Heart right ventricle (tissue), 16 donors: ENCODE measurements at regions not wholly inside any gene's neighbourhood (a gene's known extent, or its start where the extent isn't known, plus 50 kb on each side); places are given as distances from the start of the nearest gene placed in this dataset.
A peak's percentile ranks its signal among the peaks of the same experiment; 100 is the strongest.

Source experiments
- ATAC-seq, 8 donors: fragments of 200-7000 bp; cut with Tn5 transposase; one replicate each; pipeline ENCODE4 v1.9.1; 2020; ENCODE audit warnings: mild to moderate bottlenecking in 8 of 8, moderate library complexity in 8 of 8, moderate number of reproducible peaks in 1 of 8
- DNase-seq, 2 donors: peaks; one replicate each; pipeline ENCODE4 v3.0.0-alpha.2; 2020
- H3K27ac ChIP-seq, 10 donors: fragments of 200-600 bp; sonication (generic) in 2 of 10; one replicate each; pipeline versions ENCODE4 v1.5.0 to v1.8.0; 2020 to 2022; ENCODE audit warnings: mild to moderate bottlenecking in 3 of 10
- H3K27me3 ChIP-seq, 7 donors: fragments of 200-600 bp; one replicate each; pipeline ENCODE4 v1.8.0; 2021 to 2022; ENCODE audit warnings: mild to moderate bottlenecking in 2 of 7
- H3K36me3 ChIP-seq, 9 donors: fragments of 200-600 bp; sonication (generic) in 1 of 9; one replicate each; pipeline versions ENCODE4 v1.5.0 to v1.8.0; 2020 to 2022; ENCODE audit warnings: mild to moderate bottlenecking in 2 of 9
- H3K4me1 ChIP-seq, 9 donors: fragments of 200-600 bp; sonication (generic) in 1 of 9; one replicate each; pipeline versions ENCODE4 v1.5.0 to v1.8.0; 2020 to 2022; ENCODE audit warnings: mild to moderate bottlenecking in 4 of 9
- H3K4me3 ChIP-seq, 10 donors: fragments of 200-600 bp; sonication (generic) in 2 of 10; one replicate each; pipeline versions ENCODE4 v1.5.0 to v1.8.0; 2020 to 2022; ENCODE audit warnings: mild to moderate bottlenecking in 7 of 10, moderate library complexity in 2 of 10
- H3K9me3 ChIP-seq, 11 donors: fragments of 200-600 bp in 10 of 11; sonication (generic) in 2 of 11; one replicate each; pipeline versions ENCODE4 v1.5.0 to v1.8.0; 2013 to 2022; ENCODE audit warnings: mild to moderate bottlenecking in 2 of 11, control low read depth in 1 of 11, moderate library complexity in 1 of 11
- WGBS, 2 donors: extraction: QIAGEN DNeasy Blood & Tissue Kit; methylation state at CpG; one replicate each; pipeline ENCODE4 v1.1.7; 2013; ENCODE audit warnings: inconsistent platforms in 1 of 2; 5-methylcytosine and 5-hydroxymethylcytosine counted together
- intact Hi-C, 10 donors: fragments of 100-400 bp; cut with DNase I; formaldehyde crosslinking; loops; one replicate each; pipeline versions ENCODE4 v1.11.1 to v1.14.2; 2022
- TF ChIP-seq, protein P1 (sequence below), 9 donors: fragments of 200-600 bp; sonication (generic) in 2 of 9; IDR thresholded peaks; one replicate each; pipeline versions ENCODE4 v1.5.0 to v1.8.0; 2021 to 2022; ENCODE audit warnings: antibody characterized with exemption in 9 of 9, mild to moderate bottlenecking in 5 of 9, moderate library complexity in 1 of 9
- donor health status: Arrhythmogenic right ventricular cardiomyopathy.
- donor health status: ischemic (EF 13 %, LVEDD 7.1; RV severe dilation, severe dysfunction).
- donor health status: healthy with polysubstance abuse.
- donor health status: DM: no; HTN: yes; CAD: no.
- donor health status: DM: no; HTN: no; CAD: no.
- donor health status: ischemic (EF 25% LVEDD 6.9; RV normal size, moderate dysfunction).
- donor health status: ischemic (EF 25% LVEDD 5.7; RV mildly dilated, moderate dysfunction).
- donor health status: healthy.
- donor health status: DM: yes; HTN: yes; CAD: no.
- donor health status: Ischemic cardiomyopathy.
- donor health status: ischemic (EF 35%, LVEDD 5.7; RV mildly dilated, moderate dysfunction).
- donor health status: nonischemic (EF 11% LVEDD 7.7; RV severe dilation, severe dysfunction).
- donor health status: DM: yes; HTN: yes; CAD: no.
- donor health status: PGD.
- donor health status: ischemic (EF 29% LVEDD 5.4; RV normal size, mild dysfunction).
- donor health status: nonischemic (EF 23%, LVEDD 6.1; RV moderate dilation, normal function).

DNA sequence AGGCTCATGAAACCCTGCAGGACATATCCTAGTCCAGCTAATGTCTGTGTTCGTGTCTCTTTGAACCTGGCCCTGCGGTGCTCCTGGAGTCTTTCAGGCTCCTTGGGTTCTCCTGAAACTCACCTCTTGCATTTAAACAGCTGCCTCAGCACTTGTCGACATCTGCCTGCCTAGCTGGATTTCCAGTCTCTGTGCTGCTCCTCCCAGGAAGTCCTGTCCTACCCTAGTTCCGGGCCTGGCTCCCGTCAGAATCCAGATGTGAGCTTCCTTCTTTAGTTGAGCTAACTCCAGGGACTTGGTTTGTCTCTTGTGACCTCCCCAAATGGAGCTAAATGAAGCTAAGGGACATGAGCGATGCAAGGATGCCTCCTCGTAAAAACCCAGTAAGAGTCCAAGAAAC lies 155.2 kb upstream of the PIRT start:
- intact Hi-C loops = no loop called here
- Histone ChIP-seq H3K27ac (no peak overlapping the region), H3K9me3 (no peaks in the 10 kb centered on the region), H3K4me1 (no peaks in the 10 kb centered on the region), H3K36me3 (no peaks in the 10 kb centered on the region), H3K27me3 (peaks cover 0 to 20% (median 2%) of the 10 kb centered on the region in 7 donors), H3K4me3 (no peak overlapping the region)
- peak; percentile 26 to 34 for DNase-seq
- WGBS, 2 donors = 48% methylated on average over 7 of the region's 7 CpGs
- peak in 5 of 8 donors; percentile 20 to 78 (median 58) for ATAC-seq
- TF ChIP-seq, protein P1, sequence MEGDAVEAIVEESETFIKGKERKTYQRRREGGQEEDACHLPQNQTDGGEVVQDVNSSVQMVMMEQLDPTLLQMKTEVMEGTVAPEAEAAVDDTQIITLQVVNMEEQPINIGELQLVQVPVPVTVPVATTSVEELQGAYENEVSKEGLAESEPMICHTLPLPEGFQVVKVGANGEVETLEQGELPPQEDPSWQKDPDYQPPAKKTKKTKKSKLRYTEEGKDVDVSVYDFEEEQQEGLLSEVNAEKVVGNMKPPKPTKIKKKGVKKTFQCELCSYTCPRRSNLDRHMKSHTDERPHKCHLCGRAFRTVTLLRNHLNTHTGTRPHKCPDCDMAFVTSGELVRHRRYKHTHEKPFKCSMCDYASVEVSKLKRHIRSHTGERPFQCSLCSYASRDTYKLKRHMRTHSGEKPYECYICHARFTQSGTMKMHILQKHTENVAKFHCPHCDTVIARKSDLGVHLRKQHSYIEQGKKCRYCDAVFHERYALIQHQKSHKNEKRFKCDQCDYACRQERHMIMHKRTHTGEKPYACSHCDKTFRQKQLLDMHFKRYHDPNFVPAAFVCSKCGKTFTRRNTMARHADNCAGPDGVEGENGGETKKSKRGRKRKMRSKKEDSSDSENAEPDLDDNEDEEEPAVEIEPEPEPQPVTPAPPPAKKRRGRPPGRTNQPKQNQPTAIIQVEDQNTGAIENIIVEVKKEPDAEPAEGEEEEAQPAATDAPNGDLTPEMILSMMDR (IDR thresholded peaks at IDR 0.05) = no peak

DNA sequence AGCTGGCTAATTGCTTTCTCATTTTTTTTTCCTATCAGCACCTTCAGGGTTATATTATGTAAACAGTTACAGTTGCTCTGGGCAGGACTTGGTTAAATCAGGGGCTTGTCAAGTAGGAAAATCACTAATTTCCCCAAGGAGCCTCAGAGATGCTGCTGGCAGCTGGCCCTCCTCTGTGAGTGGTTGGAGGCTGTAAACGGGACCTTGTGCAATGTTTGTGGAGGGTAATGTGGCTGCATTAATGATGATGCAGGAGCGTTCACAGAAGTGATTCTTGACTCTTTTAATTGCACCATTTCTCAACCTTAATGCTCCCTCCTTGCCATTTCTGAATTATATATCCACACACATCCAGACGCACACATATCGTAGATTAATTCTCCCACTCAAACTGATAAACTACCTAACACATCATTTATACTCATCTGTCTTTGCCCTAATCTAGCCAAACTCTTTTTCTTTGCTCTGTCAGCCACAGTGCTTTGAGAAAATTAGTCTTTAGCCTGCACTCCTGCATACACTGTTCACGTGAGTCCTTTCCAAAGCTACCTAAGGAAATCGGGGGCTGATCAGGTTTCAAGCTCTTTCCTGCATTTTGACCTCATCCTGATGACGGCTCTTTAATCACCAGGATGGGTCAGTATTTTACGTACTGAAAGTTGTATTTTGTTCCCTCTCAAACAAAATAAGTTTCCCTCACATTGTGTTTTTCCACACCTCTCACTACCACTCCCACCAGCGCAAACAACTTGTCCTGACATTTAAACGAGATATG lies 154.4 kb upstream of the PIRT start:
- DNase-seq = peak in 1 of 2 donors; percentile 16
- Histone ChIP-seq H3K36me3 (no peaks in the 10 kb centered on the region), H3K27me3 (peaks cover 0 to 24% (median 2%) of the 10 kb centered on the region in 7 donors), H3K9me3 (no peaks in the 10 kb centered on the region), H3K27ac (no peak overlapping the region), H3K4me1 (no peaks in the 10 kb centered on the region), H3K4me3 (no peak overlapping the region)
- 37 to 42% methylated on average over 10 of the region's 10 CpGs for WGBS, 2 donors
- intact Hi-C loops = no loop called here
- ATAC-seq = peak in 2 of 8 donors; percentile 29 to 52
- TF ChIP-seq, protein P1 (IDR thresholded peaks at IDR 0.05) = no peak

DNA sequence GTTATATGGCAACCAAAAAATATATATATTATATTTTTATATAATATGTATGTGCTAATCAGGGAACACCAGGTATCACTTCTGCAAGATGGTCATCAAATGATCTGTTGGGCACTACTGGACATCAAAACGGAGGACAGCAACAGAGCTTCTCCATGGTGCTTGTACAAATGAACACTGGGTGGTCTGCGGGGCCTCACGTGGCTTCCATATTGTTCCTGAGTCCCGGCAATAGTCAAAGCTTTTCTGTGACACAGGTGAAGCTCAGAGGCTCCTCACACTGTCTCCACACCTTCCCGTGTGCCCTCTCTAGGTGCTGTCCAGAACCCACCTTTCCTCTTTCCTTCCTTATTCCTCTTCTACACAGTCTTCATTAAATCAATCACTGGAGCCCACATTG lies 149.9 kb upstream of the PIRT start:
- Histone ChIP-seq H3K36me3 (no peaks in the 10 kb centered on the region), H3K4me3 (no peak overlapping the region), H3K27me3 (peaks cover 0 to 5% (median 0%) of the 10 kb centered on the region in 7 donors), H3K9me3 (peaks cover 0 to 13% (median 0%) of the 10 kb centered on the region in 11 donors), H3K27ac (no peak overlapping the region), H3K4me1 (no peaks in the 10 kb centered on the region)
- intact Hi-C loops = loop anchor here in 1 of 10 donors (2.0 kb wide), 1 partner anchor 21 kb away; no protein-coding TSS in a partner anchor
- ATAC-seq = no peak
- no peak for DNase-seq
- TF ChIP-seq, protein P1 (IDR thresholded peaks at IDR 0.05) = no peak
- 83 to 90% methylated on average over 5 of the region's 5 CpGs for WGBS, 2 donors

DNA sequence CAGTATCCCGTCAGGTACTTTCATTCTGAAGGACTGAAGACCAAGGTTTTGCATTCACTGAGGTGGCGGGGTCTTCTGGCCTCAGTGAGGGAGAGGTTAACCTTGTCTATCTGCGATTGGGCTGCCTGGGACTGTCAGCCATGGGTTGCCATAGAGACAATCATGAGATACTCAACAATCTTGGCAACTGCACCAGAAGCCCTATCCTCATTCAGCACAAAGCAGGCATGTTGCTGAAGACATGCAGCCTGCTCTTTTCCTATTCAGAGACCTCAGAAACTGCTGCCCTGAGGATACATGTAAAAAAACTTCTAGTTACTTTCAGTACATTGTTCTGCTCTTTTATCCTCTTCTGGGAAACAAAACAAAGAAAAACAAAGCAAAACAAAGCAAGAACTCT lies 146.3 kb upstream of the PIRT start:
- no peak for ATAC-seq
- Histone ChIP-seq H3K9me3 (peaks cover 0 to 13% (median 0%) of the 10 kb centered on the region in 11 donors), H3K36me3 (no peaks in the 10 kb centered on the region), H3K27me3 (peaks cover 0 to 5% (median 0%) of the 10 kb centered on the region in 7 donors), H3K4me3 (no peak overlapping the region), H3K27ac (no peak overlapping the region), H3K4me1 (no peaks in the 10 kb centered on the region)
- no peak for DNase-seq
- intact Hi-C loops = no loop called here
- TF ChIP-seq, protein P1 (IDR thresholded peaks at IDR 0.05) = no peak
- WGBS, 2 donors = 44 to 66% methylated on average over 3 of the region's 3 CpGs
